Smooth muscle cell (in vitro differentiated cells): ENCODE measurements at regions not wholly inside any gene's neighbourhood (a gene's known extent, or its start where the extent isn't known, plus 50 kb on each side); places are given as distances from the start of the nearest gene placed in this dataset.

Source experiments
- DNase-seq: peaks from one replicate; lab custom pipeline; 2025; ENCODE audit not compliant: unreplicated experiment; lab: John Stamatoyannopoulos, UW
- H2AFZ ChIP-seq: fragments of 200-600 bp; sonication (generic); 2 replicates; pipeline ENCODE4 v1.6.0; 2016; ENCODE audit warnings: antibody characterized with exemption, low read depth, mild to moderate bottlenecking
- H3F3A ChIP-seq: fragments of 200-600 bp; sonication (generic); 2 replicates; pipeline ENCODE4 v1.6.0; 2017; ENCODE audit warnings: antibody characterized with exemption, low read depth
- H3K27ac ChIP-seq: fragments of 200-600 bp; sonication (generic); 2 replicates; pipeline ENCODE4 v1.5.1; 2016; ENCODE audit warnings: low read depth, mild to moderate bottlenecking
- H3K27me3 ChIP-seq: fragments of 200-600 bp; sonication (generic); 2 replicates; pipeline ENCODE4 v1.6.1; 2016; ENCODE audit warnings: low read depth, mild to moderate bottlenecking
- H3K36me3 ChIP-seq: fragments of 200-600 bp; sonication (generic); 2 replicates; pipeline ENCODE4 v1.5.1; 2016; ENCODE audit warnings: low read depth
- H3K4me1 ChIP-seq: fragments of 200-600 bp; sonication (generic); 2 replicates; pipeline ENCODE4 v1.5.1; 2016; ENCODE audit warnings: low read depth
- H3K4me2 ChIP-seq: fragments of 200-600 bp; sonication (generic); 2 replicates; pipeline ENCODE4 v1.6.0; 2016; ENCODE audit warnings: mild to moderate bottlenecking
- H3K4me3 ChIP-seq: fragments of 200-600 bp; sonication (generic); 2 replicates; pipeline ENCODE4 v1.5.1; 2016; ENCODE audit warnings: mild to moderate bottlenecking
- H3K79me2 ChIP-seq: fragments of 200-600 bp; sonication (generic); 2 replicates; pipeline ENCODE4 v1.6.0; 2016; ENCODE audit warnings: low read depth, mild to moderate bottlenecking
- H3K9ac ChIP-seq: fragments of 200-600 bp; sonication (generic); 2 replicates; pipeline ENCODE4 v1.6.0; 2016; ENCODE audit warnings: low read depth
- H3K9me3 ChIP-seq: fragments of 200-600 bp; sonication (generic); replicated peaks from 2 replicates; pipeline ENCODE4 v1.5.1; 2016; ENCODE audit warnings: low read depth
- H4K20me1 ChIP-seq: fragments of 200-600 bp; sonication (generic); 2 replicates; pipeline ENCODE4 v1.6.0; 2016; ENCODE audit warnings: low read depth
- WGBS: methylation state at CpG from one replicate; pipeline ENCODE4 v1.1.7; 2016; ENCODE audit warnings: low lambda C conversion rate; 5-methylcytosine and 5-hydroxymethylcytosine counted together
- TF ChIP-seq, protein P1 (sequence below): fragments of 200-600 bp; sonication (generic); IDR thresholded peaks from 2 replicates; pipeline ENCODE4 v1.5.1; 2017; ENCODE audit warnings: borderline replicate concordance, mild to moderate bottlenecking, antibody characterized with exemption; ENCODE audit not compliant: insufficient read depth, poor library complexity, severe bottlenecking

DNA sequence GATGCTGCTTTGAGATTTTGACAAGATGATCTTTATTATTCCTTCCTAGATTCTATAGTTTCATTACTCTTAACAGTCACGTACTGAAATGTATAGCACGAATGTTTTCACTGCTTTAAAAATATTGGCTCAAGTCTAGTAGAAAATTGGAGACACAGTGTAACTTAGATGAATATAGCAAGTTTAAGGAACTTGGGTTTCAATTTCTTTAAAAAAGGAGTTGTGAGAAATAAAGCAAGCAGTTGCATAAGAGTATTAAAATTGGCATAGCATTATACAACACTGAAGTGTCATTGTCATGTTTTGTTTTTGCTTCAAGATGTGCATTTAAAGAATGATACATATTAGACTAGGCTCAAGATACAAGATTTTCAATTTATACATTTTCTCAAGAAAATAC, 624.8 kb upstream of the NOVA1 start:
- no peak overlapping the region for H3K9ac ChIP-seq
- no peak overlapping the region for H3K4me2 ChIP-seq
- DNase-seq = no peak
- no peak overlapping the region for H2AFZ ChIP-seq
- H3K36me3 ChIP-seq = no peaks in the 10 kb centered on the region
- TF ChIP-seq, protein P1, sequence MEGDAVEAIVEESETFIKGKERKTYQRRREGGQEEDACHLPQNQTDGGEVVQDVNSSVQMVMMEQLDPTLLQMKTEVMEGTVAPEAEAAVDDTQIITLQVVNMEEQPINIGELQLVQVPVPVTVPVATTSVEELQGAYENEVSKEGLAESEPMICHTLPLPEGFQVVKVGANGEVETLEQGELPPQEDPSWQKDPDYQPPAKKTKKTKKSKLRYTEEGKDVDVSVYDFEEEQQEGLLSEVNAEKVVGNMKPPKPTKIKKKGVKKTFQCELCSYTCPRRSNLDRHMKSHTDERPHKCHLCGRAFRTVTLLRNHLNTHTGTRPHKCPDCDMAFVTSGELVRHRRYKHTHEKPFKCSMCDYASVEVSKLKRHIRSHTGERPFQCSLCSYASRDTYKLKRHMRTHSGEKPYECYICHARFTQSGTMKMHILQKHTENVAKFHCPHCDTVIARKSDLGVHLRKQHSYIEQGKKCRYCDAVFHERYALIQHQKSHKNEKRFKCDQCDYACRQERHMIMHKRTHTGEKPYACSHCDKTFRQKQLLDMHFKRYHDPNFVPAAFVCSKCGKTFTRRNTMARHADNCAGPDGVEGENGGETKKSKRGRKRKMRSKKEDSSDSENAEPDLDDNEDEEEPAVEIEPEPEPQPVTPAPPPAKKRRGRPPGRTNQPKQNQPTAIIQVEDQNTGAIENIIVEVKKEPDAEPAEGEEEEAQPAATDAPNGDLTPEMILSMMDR = no peak
- H4K20me1 ChIP-seq = no peaks in the 10 kb centered on the region
- H3K4me1 ChIP-seq = no peaks in the 10 kb centered on the region
- 89% methylated on average over 2 of the region's 2 CpGs for WGBS
- H3K27me3 ChIP-seq = no peaks in the 10 kb centered on the region
- H3F3A ChIP-seq = no peaks in the 10 kb centered on the region
- no peak overlapping the region for H3K4me3 ChIP-seq
- no peaks in the 10 kb centered on the region for H3K79me2 ChIP-seq
- H3K9me3 ChIP-seq = no peaks in the 10 kb centered on the region
- no peak overlapping the region for H3K27ac ChIP-seq

DNA sequence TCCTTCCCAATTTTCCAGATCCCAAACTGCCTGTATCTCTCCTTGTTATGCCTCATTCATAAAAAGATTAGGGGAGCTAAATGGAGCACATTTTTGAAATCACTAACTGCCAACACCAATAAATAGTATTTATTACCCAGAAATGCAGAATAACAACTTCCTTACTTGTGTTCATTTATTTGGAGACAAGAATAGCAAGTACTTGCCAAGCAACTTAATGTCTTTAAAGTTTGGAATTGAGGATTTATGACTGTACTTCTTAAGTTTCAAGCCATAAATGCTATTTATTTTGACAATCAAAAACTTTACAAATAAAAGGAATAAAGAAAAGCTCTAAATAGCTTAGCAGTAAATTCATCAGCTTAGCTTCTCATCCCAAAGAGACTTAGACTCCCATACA, 626.1 kb upstream of the NOVA1 start:
- Histone ChIP-seq H3K9me3 (no peaks in the 10 kb centered on the region), H3K9ac (no peak overlapping the region), H3K4me1 (no peaks in the 10 kb centered on the region), H4K20me1 (no peaks in the 10 kb centered on the region), H2AFZ (no peak overlapping the region), H3K79me2 (no peaks in the 10 kb centered on the region), H3K27me3 (no peaks in the 10 kb centered on the region), H3K27ac (no peak overlapping the region), H3K4me2 (no peak overlapping the region), H3K36me3 (no peaks in the 10 kb centered on the region), H3F3A (no peaks in the 10 kb centered on the region), H3K4me3 (no peak overlapping the region)
- TF ChIP-seq, protein P1 = no peak
- no peak for DNase-seq

DNA sequence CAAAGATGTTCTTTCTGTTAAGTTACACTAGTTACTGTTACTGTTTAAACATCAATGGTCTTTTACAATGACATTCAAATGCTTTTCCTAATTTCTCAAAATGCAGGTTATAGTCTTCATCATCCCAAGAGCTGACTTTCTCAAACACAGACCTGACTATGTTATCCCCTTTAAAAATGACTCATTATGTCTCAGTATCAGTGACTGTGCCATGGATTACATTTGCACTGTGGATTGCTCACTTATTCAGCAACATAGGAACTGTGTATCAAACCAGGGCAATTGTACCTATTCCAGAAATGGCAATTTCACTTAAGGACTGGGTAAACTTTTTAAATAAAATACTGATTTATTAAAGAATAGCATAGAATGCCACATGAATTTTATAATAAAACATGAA, 630.2 kb upstream of the NOVA1 start:
- Histone ChIP-seq H3K4me2 (no peak overlapping the region), H3K27ac (no peak overlapping the region), H3K36me3 (no peaks in the 10 kb centered on the region), H3K4me1 (no peaks in the 10 kb centered on the region), H3K79me2 (no peaks in the 10 kb centered on the region), H2AFZ (no peak overlapping the region), H3F3A (no peaks in the 10 kb centered on the region), H3K27me3 (no peaks in the 10 kb centered on the region), H3K9ac (no peak overlapping the region), H3K4me3 (no peak overlapping the region), H3K9me3 (no peaks in the 10 kb centered on the region), H4K20me1 (no peaks in the 10 kb centered on the region)
- no peak for DNase-seq
- TF ChIP-seq, protein P1 = no peak

DNA sequence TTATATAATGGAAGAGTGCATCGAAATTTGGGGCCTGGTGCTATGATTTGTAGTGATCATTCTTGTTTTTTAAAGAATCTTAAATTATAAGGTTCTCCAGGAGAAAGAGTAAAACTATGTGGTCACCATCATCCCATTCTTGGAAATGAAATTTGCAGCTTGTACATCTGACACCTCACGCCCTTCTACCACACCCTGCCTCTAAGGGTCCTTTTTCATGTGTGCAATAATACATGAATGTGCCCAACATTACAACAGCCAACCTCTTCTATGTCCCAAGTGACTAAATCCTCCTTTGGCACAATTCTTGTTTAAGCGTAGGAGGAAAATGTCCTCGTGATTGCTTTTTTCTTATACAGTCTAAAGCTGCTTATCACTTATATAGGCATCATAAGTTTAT, 636.5 kb upstream of the NOVA1 start:
- no peak overlapping the region for H3K27ac ChIP-seq
- H3K9me3 ChIP-seq = no peaks in the 10 kb centered on the region
- no peaks in the 10 kb centered on the region for H3K27me3 ChIP-seq
- no peak overlapping the region for H3K4me2 ChIP-seq
- H4K20me1 ChIP-seq = no peaks in the 10 kb centered on the region
- no peak overlapping the region for H2AFZ ChIP-seq
- no peak overlapping the region for H3K4me3 ChIP-seq
- DNase-seq = no peak
- TF ChIP-seq, protein P1 = no peak
- H3K9ac ChIP-seq = no peak overlapping the region
- H3F3A ChIP-seq = no peaks in the 10 kb centered on the region
- no peaks in the 10 kb centered on the region for H3K4me1 ChIP-seq
- 86% methylated on average over 4 of the region's 4 CpGs for WGBS
- no peaks in the 10 kb centered on the region for H3K79me2 ChIP-seq
- H3K36me3 ChIP-seq = no peaks in the 10 kb centered on the region
